Activated CD4-positive, alpha-beta T cell treated with anti-CD3 and anti-CD28 coated beads, Interleukin-2, Interleukin-6, amounts not matched to agents 100 ng/mL and 50 ng/mL, durations not matched to agents 16 hours and 8 hours (primary cell): ENCODE measurements at regions not wholly inside any gene's neighbourhood (a gene's known extent, or its start where the extent isn't known, plus 50 kb on each side); places are given as distances from the start of the nearest gene placed in this dataset.
"Not testable (repeated sequence)": the region's sequence is repeated elsewhere in the genome, so short reads cannot be mapped to it uniquely, and the experiment has no call there.

ENCODE experiments used
- DNase-seq: peaks from one replicate; pipeline ENCODE4 v3.0.0-alpha.2; 2020

DNA sequence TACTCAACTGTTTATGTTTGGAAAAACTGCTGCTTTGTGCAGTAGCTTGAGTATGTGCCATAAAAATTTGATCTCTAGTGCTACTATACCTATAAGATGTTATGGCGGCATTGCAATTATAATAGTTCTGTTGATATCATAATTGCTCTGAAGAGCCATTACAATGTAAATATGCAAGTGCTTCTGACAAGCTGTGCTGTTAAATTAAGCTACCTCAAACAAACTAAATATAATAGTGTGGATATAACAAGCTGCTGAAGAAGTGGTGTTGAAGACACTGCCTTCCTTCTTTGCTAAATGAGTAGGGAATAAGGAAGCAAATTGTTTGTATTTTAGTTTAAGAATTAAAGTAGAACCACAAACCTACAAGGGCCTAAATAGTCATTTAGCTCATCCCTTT is 301.0 kb upstream of the MIS18BP1 start:
- DNase-seq = no peak

DNA sequence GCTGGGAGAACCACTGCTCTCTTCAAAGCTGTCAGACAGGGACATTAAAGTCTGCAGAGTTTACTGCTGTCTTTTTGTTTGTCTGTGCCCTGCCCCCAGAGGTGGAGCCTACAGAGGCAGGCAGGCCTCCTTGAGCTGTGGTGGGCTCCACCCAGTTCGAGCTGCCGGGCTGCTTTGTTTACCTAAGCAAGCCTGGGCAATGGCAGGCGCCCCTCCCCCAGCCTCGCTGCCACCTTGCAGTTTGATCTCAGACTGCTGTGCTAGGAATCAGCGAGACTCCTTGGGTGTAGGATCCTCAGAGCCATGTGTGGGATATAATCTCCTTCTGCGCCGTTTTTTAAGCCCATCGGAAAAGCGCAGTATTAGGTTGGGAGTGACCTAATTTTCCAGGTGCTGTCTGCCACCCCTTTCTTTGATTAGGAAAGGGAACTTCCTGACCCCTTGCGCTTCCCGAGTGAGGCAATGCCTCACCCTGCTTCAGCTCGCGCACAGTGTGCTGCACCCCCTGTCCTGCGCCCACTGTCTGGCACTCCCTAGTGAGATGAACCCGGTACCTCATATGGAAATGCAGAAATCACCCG is 298.3 kb upstream of the MIS18BP1 start:
- not testable (repeated sequence) for DNase-seq

DNA sequence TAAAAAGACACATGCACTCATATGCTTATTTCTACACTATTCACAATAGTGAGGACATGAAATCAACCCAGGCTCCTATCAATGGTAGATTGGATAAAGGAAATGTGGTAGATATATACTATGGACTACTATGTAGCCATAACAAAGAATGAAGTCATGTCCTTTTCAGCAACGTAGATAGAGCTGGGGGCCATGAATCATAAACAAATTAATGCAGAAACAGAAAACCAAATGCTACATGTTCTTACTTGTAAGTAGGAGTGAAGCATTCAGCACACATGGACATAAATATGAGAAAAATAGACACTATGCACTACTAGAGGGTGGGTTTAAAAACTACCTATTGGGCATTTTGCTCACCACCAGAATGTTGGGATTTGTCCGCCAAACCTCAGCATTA is 278.0 kb upstream of the MIS18BP1 start:
- no peak for DNase-seq

DNA sequence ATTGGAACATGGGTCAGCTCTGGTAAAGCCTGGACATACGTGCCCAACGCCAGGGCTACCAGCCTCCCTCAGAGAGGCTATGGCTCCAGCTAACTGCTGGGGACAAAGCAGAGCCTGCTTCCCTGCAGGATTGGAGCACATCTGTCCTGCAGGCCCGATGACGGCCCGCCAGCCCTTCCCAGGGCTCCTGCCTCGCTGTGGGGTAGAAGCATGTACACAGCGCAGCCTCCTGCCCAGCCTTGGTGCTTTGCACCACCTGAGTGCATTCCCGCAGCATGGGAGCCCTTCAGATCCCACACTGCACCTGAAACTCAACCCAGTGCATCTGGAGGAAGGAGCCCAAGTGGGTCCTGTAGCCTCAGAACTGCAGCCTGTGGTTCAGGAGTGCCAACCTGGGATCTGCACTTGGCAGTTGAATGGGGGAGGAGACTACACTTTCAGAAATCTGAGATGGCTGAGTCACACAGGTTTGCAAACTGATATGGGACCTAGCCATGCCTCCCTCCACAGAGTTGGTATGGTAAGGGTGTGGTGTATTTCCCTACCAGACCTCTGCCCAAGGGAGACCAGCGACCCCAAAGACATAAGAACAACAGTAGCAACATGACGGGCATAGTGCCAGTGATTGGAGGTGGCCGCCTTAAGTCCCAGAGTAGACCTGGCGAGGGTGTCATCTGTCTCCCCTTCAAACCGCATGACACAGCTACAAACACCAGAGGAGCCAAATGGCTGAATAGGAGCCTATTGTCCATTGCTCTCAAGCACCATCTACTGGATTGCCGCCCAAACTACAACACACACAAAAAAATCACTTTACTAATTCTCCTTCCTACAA is 273.9 kb upstream of the MIS18BP1 start:
- DNase-seq = peak; percentile 26

DNA sequence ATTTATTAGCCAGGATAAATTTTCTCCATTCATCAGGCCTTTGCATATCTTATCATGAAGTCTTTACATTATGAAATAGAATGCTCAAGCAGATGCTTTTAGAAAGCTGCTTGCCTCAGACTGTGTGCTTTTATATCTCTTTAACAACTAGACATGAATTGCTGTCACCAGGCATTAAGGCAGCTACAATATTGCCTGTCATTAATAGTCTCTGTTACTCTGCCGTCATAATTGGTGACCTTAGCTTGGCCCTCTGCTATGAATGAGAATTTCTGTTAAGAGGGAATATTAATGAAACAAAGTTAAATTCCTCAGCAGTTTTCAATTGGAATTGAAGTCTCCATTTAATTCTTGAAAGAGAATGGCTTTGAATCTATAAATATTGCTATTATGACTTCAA is 266.8 kb upstream of the MIS18BP1 start:
- no peak for DNase-seq

DNA sequence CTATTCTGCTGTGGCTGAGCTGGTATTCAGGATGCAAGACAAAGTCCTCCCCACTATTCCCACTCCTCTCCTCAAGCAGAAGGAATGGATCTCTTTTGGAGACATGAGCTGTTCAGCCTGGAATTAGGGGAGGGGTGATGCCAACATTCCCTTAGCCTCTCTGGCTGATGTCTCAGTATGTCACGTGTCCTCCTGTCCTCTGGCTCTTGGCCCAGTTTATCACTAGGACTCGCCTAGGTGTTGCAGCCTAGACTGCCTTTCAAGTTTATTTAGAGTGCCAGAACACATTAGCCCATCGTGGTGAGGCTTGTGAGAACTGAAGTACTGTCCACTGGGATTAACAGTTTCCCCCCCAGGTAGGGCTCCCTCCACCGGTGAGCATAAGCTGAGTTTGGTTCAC is 239.9 kb upstream of the MIS18BP1 start:
- no peak for DNase-seq

DNA sequence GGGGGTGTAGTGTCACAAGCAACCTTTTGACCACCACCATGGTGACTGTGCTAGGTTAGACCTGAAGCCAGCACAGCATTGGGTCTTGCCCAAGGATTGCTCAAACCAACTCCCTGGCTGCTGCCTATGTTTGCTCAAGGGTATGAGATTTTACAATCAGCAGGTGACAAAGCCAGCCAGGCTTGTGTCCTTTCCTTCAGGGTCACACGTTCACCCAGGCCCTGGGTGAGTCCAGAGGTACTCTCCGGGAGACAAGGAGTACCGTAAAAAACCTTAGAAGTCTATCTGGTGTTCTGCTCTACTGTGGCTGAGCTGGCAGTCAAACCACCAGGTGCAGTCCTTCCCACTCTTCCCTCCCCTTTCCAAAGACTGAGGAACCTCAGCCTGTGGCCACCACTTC is 238.9 kb upstream of the MIS18BP1 start:
- DNase-seq = no peak

DNA sequence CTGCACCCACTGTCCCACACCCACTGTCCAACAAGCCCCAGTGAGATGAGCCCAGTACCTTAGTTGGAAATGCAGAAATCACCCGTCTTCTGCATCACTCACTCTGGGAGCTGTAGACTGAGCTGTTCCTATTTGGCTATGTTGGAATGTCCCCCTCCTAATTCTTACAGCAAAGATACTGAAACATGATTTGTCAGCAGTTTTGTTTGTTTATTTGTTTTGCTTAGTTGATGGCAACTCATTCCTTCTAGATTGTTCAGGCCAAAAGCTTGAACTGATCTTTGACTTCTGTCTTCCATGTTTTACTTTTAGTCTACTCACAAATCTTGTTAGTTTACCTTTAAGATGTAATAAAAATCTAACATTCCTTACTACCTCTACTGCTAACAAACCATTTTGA is 233.6 kb upstream of the MIS18BP1 start:
- no peak for DNase-seq

DNA sequence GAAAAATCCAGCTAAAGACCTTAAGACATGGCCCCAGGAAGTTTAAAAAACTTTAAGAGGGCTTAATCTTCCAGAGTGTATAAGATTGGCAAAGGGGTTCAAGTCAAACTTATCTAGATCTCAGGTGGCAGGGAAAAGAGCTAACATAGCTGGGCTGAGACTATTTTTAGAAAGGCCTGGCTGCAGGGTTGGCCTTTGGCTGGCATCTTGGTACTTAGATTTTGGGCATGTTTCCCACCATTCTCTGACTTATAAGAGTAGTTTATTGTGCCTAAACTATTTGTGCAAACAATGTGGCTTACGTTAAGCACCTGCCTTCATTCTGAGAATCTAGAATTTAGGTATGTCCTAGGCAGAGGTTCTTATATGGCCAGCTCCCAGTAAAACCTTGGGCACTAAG is 214.0 kb upstream of the MIS18BP1 start:
- DNase-seq = no peak

DNA sequence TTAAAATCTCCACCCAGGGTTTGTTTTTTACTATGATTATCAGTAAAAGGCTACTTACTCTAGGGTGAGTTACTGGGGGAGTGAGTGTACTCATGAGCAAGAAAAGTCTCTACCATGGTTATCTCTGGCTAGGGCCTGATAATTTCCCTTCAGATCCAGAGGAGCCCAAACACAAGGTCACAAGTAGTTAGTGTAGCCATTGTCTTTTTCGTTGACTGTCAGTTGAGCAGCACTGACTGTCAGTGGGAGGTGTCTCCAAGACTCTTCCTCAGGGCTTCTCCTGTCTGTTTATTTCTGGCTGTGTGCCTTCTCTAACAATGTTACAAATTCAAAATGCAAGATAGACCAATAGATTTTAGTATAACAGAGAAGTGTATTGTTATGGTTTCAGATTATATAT is 181.2 kb upstream of the MIS18BP1 start:
- no peak for DNase-seq

DNA sequence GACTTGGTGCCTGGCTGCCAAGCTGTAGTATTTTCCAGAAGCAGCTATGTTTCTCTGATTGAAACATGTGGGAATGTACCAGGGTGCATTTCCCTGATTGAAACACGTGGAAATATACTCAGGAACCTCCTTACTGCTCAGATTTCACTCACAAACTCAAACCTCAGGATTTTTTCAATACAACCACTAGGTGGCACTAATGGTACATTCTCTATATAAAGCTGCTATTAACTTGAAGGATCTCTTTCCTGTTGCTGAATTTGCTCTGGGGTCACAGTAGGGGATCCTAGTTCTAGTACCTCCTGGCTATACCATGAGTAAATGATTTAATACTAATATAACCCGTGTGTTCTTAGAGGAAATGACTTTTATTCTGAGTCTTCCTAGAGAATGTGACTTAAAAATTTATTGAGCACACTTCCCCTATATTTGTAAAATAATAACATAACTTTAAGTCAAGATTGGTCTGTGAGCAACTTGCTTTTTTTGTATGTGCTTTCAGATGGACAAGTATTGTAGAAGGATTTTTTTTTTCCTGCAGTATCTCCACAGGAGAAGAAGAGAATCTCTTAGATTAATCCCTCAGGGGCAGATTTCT is 173.8 kb upstream of the MIS18BP1 start:
- DNase-seq = peak; percentile 46

DNA sequence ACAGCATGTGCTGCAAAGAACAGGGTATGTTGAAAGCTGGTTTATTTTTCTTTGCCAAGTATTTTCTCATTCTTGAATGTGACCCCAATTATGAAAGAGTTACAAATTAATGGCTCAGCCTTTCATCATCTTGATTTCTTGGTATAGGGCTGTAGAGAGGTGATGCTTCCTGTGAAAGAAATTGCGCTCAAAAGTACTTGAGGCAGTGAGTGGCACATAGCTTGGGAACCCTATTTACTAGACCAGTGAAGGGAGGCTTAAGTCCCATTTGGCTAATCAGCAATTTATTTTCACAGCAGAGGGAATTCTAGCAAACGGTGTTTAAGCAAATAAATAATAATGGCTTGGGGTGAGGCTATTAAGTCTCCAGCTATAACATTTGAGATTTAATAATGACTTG is 153.9 kb upstream of the MIS18BP1 start:
- DNase-seq = no peak

DNA sequence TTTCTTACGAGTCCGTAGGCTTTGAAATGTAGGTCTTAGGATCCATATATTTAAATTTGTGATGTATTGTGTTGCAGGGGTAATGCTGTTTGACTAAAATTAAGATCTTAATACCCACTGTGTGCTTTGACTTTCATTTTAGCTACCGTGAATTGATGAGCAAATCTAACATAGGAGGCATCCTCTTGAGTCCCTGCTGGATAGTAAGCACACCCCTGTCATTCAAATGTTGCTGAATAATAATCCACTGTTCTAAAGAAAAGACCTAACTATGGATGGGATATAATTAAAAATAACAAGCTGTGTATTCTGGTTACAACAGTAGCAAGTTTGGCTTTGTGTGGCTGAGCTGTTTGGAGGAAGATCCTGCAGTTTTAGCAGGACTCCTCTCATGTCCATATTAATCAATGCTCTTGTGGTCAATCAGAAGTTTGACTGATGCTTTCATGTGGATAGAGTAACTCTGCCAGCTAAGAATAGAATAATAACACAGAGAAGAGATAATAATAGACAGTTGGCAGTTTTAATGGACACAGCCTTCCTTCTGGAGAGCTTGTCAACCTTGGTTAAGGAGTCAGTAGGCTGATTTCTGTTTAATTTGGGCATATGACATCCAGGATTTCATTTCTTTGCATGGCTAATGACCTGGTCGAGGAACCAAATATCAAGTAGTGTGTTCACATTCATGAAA is 148.1 kb upstream of the MIS18BP1 start:
- DNase-seq = no peak

DNA sequence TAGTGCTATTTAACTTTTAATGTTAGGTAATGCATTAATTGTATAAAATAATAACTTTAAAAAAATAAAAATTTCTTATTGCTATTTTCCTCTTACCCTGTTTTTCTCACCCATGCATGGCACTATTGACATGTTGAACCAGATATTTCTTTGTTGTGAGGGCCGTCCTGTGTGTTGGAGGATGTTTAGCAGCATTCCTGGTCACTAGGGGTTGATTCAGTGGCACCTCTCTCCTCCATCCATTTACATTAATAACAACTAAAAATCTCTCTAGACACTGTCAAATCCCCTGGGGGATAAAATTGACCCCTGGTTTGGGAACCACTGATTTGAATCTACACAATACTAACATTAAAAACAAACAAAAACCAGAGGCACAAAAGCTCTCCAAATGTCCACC is 147.5 kb upstream of the MIS18BP1 start:
- DNase-seq = no peak

DNA sequence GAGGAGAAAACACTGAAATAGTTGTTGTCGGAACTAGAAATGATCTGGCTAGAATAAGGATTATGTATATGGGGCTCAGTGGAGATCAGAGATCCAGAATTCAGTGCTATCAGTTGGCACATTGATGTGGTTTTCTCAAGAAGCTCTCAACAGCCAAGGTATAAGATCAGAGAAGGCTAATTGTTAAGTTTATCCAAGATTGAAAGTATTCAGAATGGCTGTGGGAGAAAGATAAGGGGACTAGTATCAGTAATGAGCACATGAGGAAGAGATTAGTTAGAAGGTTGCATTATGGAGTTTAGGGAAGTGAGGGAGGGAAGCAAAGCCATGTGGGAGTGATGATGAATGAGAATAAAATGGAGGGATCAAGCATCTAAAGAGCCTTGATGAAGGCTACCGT is 128.1 kb upstream of the MIS18BP1 start:
- DNase-seq = no peak

DNA sequence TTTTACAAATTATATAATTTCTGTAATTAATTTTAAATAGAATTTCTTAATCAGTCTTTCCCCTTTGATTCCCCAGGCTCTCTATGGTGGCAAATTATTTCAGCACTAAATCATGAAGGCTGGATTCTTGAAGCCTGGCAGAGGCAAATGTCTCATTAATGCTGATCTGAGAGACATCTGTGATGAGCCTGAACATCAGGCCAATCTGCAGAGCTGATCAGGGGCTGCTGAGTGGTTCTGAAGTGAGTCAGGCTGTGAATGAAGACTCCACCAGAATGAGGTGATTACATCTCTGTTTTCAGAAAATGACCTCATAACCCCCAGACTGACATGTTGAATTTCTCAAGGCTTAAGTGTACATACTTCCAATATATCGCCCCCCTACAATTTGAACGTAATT is 124.2 kb upstream of the MIS18BP1 start:
- no peak for DNase-seq

DNA sequence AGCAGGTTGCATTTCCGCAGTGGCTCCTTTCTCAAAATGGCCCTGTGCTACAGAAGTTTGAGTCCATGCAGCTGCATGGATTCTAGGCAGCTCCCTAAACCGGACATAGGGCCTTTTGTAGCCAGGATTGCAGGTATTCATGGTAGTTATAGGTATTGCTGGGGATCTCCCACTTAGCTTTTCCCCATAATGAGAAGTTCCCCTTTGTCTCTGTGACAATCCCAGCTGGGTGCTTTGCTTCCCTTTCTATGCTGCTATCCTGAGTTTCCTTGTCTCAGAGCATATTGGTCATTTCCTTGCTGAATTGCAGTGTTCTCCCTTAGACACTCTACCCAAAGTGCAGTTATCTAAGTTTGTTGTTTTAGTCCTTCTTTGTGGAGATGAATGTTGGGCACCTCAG is 120.9 kb upstream of the MIS18BP1 start:
- no peak for DNase-seq

DNA sequence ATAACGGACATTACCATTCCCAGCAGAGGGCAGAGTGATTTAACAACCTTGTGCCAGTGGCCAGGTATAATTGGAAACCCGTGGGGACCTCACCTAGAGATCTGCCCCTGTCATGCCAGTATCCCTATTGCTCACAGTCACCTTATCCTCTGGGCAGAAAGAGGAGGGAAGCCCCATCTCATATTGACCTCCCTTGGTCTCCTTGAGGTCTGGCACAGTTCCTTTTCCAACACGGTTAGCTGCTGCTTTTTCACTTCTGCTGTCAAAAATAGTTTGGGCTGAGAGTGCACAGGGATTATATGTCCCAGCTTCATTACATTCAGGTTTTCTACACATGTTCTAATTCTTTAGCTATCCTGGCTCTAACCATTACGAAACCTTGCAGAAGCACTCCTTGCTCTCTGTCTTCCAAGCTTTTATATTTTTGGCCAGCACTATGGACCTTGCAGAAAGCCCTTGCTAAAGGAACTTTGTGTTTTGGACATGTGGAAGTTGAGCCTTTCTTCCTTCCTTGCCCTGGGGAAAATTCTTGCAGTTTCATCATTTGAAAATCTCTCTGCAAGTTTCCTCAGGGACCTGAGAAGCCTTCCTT is 111.7 kb upstream of the MIS18BP1 start:
- DNase-seq = no peak

DNA sequence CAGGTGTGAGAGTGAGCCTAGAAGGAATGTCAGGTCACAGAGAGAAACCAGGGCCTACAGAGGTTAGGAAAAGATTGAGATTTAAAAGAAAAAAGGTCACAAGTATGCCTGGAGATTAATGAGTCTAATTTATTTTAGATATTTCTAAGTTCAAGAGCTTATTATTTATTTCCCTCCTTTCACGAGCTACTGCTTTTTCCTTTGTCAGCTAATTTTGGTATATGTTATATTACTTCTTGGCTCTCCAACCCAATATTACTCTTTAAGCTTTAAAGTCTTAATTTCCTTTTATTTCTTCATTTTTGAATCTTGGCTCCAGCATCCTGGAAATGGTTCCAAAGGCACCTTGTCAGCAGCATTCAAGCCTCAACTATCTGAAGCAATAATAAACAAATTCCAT is 109.5 kb upstream of the MIS18BP1 start:
- DNase-seq = no peak

DNA sequence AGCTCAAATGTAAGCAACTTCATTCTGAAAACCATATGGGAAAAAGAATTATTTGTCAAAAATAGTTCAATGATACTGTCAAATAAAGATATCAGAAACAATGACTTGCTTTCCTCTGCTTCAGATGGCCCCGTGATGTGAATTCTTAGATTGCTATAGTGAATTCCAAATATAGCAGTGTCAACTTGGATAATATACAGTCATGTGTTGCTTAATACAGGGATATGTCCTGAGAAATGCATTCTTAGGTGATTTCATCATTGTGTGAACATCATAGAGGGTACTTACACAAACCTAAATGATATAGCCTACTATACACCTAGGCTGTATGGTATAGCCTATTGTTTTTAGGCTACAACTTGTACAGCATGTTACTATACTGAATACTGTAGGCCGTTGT is 108.7 kb upstream of the MIS18BP1 start:
- DNase-seq = no peak

DNA sequence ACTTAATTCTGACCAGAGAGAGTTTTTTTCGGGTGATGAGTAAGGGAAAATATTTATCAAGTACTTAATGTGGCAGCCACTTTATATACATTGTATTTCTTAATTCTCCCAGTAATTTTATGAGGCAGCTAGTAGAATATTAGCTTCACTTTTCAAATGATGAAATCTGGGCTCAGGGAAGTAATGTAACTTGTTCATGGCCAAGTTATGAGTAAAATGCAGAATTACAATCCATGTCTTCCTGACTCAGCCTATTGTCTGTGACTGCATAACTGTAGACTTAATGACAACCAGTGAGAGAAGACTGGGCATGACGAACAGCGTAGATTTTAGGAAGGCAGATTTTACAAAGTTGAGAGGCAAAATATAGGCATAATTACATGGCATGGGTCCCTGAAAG is 106.7 kb upstream of the MIS18BP1 start:
- DNase-seq = no peak

DNA sequence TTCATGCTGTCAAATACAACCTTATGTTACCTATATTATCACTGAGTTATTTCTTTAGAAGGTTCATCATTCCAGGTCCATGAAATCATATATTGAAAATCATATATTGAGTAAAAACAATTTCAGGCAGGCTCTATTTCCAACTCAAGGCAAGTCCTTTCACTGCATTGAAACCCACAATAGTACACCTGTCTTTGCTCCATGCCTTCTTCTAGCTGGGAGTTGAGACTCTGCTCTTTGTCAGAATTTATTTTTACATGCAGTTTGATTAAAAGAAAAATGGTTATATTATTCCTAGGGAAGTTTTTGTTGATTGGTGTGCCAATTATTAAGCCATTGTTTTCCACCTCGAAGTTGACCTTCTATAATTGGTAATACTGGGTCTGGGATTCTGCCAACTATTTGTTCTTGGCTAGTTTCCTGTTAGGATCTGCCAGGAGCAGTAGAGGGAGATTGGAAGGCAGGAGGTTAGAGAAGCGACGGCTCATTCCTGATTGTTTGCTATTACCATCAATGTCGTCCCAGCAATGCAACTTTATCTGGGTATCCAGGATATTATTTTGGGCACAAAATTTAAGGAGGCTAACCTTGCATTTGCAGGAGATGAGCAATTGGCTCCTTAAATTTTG is 79.5 kb upstream of the MIS18BP1 start:
- no peak for DNase-seq
